ENCODE measurements at regions not wholly inside any gene's neighbourhood (a gene's known extent, or its start where the extent isn't known, plus 50 kb on each side); places are given as distances from the start of the nearest gene placed in this dataset.

DNA sequence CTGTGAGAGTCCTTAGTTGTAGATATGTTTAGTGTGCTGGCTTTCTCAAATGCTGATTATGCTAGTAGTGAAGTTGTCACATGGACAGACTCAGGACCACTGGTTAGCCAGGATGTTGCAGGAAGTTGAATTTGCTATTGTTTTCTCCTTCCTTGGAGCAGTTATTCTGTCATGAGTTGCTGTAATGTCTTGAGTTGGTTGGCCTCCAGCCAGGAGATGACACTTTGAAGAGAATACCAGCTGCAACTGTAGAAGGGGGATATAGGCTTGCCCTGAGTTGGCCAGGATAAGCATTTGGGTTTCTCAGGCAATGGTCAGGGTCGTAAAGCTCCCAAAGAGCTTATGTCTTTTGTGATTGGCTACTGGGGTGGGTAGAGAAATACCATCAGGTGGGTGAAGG, 206.7 kb downstream of the ZNF621 start:
- H2BK20ac ChIP-seq (ENCODE audit: low read depth, low read length, poor library complexity, severe bottlenecking): no peak overlapping the region
- no peak for TF ChIP-seq CTCF (conservative IDR thresholded peaks at IDR 0.05)
- no peak overlapping the region for H3K18ac ChIP-seq (ENCODE audit: insufficient read length, low read depth, low read length)
- H4K91ac ChIP-seq (ENCODE audit: insufficient read length, low read depth, low read length): no peak overlapping the region
- no peaks in the 10 kb centered on the region for H3K79me1 ChIP-seq (ENCODE audit: insufficient read depth, low read depth, low read length, poor library complexity, severe bottlenecking)
- Mint-ChIP-seq H3K9me3 (peaks cover 26% of the 10 kb centered on the region in 2 experiments), H3K27me3 (ENCODE audit: low read depth) (no peaks in the 10 kb centered on the region; the same call in 1 of the 2 replicates), H3K36me3 (ENCODE audit: insufficient read depth in 1 of 3, low read depth in 3 of 3) (peaks cover 7 to 27% (median 20%) of the 10 kb centered on the region in 3 experiments), H3K27ac (0 out of 7 replicates have a peak overlapping the region, but pooled peaks of 1 of the 3 experiments have one; percentile 18), H3K4me1 (0 out of 4 replicates have a peak, but pooled peaks cover 0 to 3% of the 10 kb centered on the region in 2 experiments), H3K4me3 (no peak overlapping the region)
- no peak overlapping the region for H3K23ac ChIP-seq (ENCODE audit: insufficient read length, low read depth, low read length)
- no peak overlapping the region for H3K56ac ChIP-seq (ENCODE audit: insufficient read length, low read depth, low read length)
- H3K4me1 ChIP-seq (ENCODE audit: insufficient read depth, low read length): no peaks in the 10 kb centered on the region
- no peak overlapping the region for H3K27ac ChIP-seq (ENCODE audit: insufficient read length, low read depth, low read length)
- no peak overlapping the region for H4K8ac ChIP-seq (replicated peaks; ENCODE audit: insufficient read length, low read depth, low read length)
- H2AFZ ChIP-seq (ENCODE audit: low read length): no peak overlapping the region
- no peak overlapping the region for H2BK5ac ChIP-seq (ENCODE audit: insufficient read length, low read length)
- H3K23me2 ChIP-seq (ENCODE audit: insufficient read length, low read depth, low read length, poor library complexity, severe bottlenecking): no peaks in the 10 kb centered on the region
- H3K9me3 ChIP-seq (ENCODE audit: control insufficient read depth, low read depth, low read length): no peaks in the 10 kb centered on the region
- H2BK12ac ChIP-seq (ENCODE audit: insufficient read length, low read depth, low read length): no peak overlapping the region
- H3K9ac ChIP-seq (ENCODE audit: extremely low read depth, insufficient read length, low read length): no peak overlapping the region
- H2BK15ac ChIP-seq (ENCODE audit: low read depth, low read length): no peak overlapping the region
- H2BK120ac ChIP-seq (ENCODE audit: low read depth, low read length, poor library complexity, severe bottlenecking): no peak overlapping the region
- no CpG with 5 or more reads among the region's 1 CpG for WGBS (ENCODE audit: extremely low coverage, insufficient read length, low lambda C conversion rate)
- no peak overlapping the region for H4K5ac ChIP-seq (ENCODE audit: insufficient read length, low read depth, low read length)
- no peaks in the 10 kb centered on the region for H4K20me1 ChIP-seq (ENCODE audit: control insufficient read depth, insufficient read depth, insufficient read length)
- no peaks in the 10 kb centered on the region for H3K79me2 ChIP-seq (ENCODE audit: insufficient read depth, low read length)
- DNase-seq: no peak
- no peak overlapping the region for H3K14ac ChIP-seq (ENCODE audit: insufficient read depth, low read length)
- H3K4me2 ChIP-seq (ENCODE audit: insufficient read depth, insufficient read length, low read length): no peak overlapping the region
- H3K4ac ChIP-seq (ENCODE audit: low read depth, low read length): no peak overlapping the region
- H3T11ph ChIP-seq (ENCODE audit: low read length): no peak overlapping the region
- H3K27me3 ChIP-seq (ENCODE audit: insufficient read depth, low read length): no peaks in the 10 kb centered on the region
- no peak overlapping the region for H2AK5ac ChIP-seq (ENCODE audit: insufficient read length, low read length)

Measured in H9 (cell line).